Activated CD8-positive, alpha-beta memory T cell treated with anti-CD3 and anti-CD28 coated beads for 1 hour (primary cell): ENCODE measurements at regions not wholly inside any gene's neighbourhood (a gene's known extent, or its start where the extent isn't known, plus 50 kb on each side); places are given as distances from the start of the nearest gene placed in this dataset.

Experiments
- DNase-seq, 2 donors: peaks; one replicate each; pipeline ENCODE4 v3.0.0-alpha.2; 2020; ENCODE audit warnings: low read depth in 1 of 2; ENCODE audit errors: extremely low read depth in 1 of 2

DNA sequence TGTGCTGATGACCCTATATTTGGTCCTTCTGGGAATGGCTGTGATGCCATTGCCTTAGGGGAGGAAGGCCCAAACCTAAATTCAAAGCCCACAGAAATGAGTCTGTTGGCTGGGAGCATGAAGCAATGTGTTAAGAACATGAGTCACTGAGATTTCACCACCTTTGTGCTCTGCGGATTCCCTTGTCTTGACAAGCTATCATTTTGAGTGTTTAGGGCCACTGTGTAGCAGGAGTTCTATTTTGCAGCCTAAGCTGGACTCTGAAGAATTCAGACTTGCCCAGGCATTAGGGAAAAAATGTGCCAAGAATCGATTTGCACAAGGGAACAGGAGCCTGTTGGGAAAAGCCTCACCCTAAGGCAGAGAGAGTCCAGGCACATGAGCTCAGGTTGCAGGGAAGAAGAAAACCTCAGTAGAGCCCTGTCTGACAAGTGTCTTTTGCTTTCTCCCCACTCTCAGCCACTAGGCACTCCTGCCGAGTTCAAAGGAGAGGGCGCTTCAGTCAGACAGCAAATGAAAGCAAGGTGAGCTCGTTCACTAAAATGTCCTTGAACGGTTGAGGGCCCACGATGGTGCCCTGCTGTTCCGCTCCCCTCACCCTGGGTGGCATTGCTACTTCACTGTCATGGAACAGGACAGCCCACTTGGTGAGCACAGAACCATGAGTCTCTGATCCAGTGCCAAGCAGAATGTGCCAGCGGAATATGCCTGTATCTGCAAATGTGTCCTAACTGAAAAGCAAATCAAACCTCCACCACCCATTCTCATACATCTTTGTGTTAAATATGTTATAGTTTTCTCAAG, 93.6 kb downstream of the PRLHR start:
- no peak for DNase-seq

DNA sequence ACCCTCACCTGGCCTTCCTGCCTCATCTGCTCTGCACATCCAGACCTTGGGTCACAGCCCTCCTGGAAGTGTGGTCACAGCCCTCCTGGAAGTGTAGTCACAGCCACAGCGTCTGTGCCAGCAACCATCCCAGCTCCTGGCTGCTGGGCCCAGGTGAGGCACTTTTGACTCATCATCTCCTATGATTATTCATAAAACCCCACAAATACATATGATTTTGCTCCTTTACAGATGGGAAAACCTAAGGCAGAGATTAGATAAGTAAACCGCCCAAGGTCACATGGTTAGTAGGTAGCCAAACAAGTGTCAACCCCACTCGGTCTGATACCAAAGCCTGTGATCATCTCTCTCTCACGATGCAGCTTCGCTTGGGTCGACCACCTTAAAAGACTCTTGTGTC, 94.3 kb downstream of the PRLHR start:
- no peak for DNase-seq

DNA sequence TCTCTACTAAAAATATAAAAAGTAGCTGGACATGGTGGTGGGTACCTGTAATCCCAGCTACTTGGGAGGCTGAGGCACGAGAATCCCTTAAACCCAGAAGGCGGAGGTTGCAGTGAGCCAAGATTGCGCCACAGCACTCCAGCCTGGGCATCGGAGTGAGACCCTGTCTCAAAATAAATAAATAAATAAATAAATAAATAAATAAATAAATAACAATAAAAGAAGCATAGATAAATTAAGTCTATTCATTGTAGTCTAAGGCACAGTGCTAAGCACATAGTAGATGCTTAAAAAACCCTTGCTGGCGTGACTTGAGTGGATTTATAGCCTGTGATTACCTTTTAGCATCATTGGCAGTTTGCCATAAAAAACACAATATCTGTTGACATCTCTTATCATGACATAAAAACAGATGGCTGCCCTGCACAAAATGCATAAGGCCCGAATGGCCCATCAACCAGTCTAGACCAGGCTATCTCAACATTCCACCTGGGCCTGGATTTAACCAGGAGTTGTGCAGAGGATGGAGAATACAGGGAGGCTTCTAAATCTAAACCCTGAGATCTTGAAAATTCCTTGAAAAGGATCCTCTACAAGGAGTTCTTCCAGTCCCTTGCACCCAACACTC, 94.9 kb downstream of the PRLHR start:
- no peak for DNase-seq

DNA sequence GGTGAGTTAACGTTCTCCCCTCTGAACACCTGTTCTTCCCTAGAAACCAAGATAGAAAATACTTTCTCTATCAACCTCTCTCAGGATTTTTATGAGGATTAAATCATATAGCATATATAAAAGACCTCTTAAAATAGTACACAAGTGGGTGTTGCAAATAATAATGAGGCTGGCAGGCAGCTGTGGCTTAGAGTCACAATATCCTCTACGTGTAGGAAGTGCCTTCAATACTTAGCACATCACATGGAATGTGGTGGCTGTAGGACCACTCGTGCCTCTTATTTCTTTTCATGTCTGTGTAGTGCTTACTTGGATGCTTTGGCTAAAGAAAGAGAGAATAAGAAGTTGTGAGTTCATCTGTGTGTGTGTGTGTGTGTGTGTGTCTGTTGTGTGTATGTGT, 96.3 kb downstream of the PRLHR start:
- DNase-seq, result no peak

DNA sequence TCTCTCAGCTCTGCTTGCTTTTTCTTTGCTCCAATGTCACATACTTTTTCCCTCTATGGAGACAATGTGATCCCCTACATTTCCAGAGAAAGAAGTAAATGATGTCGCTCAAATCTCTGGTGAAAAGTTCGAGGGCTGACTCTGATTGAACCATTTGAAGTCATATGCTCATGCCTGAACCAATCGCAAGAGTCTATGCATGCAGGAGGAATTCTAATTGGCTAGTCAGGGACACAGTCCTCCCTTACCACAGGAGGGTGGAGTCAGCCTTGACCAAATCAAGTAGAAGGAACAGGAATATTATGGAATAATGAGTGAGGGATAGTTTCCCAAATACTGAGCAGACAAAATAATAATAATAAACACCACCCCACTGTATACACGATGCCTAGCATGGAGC, 96.8 kb downstream of the PRLHR start:
- DNase-seq, result no peak

DNA sequence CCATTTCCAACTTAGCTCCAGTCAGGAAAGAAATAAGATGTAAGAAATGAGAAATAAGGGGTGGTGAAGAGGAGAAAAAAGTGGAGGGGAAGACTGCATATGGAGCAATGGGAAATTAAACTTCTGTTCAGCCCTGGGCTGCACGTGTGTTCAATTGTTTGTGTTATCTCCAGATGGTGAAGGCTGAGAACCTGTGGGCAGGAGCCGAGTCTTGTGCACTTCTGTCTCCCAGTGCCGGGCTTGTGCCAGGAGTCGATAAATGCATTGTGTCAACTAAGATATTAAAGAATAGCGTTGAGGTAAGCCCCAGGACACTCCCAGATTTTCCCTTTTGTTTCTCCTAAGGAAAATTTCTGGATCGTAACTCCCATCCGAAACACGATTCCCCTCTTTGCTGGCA, 98.2 kb downstream of the PRLHR start:
- no peak for DNase-seq

DNA sequence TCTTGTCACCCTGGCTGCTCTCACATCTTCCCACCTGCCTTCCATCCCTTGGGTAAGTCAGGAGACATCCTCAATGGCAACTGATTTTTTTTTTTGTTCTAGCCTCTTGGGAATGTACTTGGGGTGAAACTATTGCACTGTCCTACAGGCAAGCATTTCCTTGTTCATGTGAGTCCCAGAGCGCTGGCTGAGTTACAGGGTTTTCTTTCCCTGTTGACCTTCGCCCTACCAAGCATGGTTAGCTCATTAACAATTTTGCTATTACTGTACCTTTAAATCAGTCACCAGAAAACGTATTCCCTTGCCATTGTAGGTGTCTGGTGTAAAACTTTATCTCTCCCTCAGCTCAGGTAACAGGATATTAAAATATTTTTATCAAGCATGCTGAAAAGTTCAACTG, 98.9 kb downstream of the PRLHR start:
- DNase-seq, result no peak

DNA sequence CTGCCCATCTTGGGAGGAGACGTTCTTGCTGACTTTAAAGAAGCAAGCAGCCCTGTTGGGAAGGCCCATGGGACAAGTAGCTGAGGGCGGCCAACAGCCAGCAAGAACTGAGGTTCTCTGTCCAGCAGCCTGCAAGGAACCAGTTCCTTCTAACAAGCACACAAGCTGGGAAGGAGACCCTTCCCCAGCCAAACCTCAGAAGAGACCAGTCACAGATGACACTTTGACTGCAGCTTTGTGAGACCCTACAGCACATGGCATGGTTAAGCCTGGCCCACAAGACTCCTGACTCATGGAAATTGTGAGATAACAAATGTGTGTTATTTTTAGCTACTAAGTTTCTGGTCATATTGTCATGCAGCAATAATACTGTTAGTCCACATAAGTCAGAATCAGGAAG, 99.9 kb downstream of the PRLHR start:
- no peak for DNase-seq

DNA sequence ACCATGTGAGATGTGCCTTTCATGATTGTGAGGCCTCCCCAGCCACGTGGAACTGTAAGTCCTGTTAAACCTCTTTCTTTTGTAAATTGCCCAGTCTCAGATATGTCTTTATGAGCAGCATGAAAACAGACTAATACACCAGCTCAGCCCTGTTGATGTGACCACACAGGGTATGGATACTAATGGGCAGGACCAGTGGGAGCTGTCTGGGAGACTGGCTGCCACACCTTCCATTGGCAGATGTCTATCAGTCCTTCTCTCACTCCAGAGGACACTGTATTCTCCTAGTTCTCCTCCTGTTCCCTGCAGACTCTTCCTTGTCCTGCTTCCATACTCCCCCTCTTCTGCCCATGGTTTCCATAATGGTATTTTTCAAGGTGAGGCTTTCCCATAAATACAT, 104.4 kb downstream of the PRLHR start:
- no peak for DNase-seq

DNA sequence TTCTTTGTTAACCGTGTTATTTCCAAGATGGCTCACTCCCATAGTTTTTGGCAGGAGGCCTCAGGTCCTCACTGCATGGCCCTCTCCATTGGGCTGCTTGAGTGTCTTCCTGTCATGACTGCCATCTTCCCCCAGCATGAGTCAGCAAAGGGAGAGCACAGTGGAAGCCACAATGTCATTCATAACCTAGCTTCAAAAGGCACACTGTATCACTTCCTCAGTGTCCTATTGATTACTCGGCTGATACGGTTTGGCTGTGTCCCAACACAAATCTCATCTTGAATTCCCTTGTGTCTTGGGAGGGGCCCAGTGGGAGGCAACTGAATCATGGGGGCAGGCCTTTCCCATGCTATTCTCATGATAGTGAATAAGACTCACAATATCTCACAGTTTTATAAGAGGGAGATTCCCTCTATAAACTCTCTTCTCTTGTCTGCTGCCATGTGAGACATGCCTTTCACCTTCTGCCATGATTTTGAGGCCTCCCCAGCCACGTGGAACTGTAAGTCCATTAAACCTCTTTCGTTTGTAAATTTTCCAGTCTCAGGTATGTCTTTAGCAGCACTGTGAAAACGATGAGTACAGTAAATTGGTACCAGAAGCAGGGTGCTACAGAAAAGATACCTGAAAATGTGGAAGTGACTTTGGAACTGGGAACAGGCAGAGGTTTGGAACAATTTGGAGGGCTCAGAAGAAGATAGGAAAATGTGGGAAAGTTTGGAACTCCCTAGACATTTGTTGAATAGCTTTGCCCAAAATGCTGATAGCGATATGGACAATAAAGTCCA, 106.5 kb downstream of the PRLHR start:
- DNase-seq, result no peak

DNA sequence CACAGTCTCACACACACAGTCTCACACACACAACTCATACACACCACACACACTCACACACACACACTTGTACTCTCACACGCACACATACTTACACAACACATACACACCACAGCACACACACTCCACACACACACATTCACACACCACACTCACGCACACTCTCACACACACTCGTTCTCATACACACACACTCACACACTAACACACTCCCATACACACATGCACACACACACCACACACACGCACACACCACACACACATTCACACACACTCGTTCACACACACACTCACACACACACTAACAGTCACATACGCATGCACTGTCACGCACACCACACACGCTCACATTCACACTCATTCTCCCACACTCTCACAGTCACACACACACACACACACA, 109.8 kb downstream of the PRLHR start:
- no peak for DNase-seq

DNA sequence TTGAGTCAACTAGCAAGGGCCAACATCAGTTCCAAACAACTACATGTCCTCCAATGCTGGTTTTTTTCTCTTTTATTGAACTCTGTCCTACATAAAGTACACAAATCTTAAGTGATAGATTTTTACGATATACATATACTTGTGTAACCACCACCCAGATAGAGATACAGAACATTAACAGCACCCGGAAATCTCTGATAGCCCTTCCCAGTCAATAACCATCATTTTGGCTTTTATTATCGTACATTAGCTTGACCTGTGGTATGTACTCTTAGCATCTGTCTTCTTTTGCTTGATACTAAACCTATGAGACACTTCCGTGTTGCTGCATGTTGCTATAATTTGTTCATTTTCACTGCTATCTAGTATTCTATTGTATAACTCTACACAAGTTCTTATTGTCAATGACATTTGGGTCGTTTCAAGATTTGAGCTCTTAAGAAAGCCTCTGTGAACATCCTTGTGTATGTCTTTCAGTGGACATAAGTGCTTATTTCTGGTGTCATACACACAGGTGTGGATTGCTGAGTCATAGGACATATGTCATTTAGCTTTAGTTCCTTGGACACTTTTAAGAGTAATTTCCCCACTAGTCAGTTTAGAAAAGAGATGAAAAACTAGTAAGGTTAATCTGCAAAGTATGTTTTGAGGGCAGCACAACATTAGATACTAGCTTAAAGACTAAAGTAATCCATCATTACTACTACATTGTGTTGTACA, 111.1 kb downstream of the PRLHR start:
- no peak for DNase-seq

DNA sequence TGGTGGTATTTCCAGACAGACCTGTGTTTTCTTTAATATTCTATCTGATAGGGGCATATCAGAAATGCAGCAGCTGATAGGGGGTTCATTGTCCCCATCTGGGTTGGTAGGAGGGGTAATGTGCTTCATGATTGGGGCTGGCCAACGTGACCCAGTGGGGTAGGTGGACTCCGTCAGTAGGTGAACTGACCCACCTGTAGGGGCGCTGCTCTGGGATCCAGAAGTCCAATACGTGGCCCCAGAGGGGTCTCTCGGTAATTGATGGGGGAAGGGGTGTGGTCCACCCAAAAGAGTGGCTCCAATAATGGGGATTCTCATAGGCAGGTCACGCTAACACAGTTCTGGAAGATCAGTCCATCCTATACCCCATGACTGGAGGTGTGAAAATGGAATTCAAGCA, 112.0 kb downstream of the PRLHR start:
- no peak for DNase-seq

DNA sequence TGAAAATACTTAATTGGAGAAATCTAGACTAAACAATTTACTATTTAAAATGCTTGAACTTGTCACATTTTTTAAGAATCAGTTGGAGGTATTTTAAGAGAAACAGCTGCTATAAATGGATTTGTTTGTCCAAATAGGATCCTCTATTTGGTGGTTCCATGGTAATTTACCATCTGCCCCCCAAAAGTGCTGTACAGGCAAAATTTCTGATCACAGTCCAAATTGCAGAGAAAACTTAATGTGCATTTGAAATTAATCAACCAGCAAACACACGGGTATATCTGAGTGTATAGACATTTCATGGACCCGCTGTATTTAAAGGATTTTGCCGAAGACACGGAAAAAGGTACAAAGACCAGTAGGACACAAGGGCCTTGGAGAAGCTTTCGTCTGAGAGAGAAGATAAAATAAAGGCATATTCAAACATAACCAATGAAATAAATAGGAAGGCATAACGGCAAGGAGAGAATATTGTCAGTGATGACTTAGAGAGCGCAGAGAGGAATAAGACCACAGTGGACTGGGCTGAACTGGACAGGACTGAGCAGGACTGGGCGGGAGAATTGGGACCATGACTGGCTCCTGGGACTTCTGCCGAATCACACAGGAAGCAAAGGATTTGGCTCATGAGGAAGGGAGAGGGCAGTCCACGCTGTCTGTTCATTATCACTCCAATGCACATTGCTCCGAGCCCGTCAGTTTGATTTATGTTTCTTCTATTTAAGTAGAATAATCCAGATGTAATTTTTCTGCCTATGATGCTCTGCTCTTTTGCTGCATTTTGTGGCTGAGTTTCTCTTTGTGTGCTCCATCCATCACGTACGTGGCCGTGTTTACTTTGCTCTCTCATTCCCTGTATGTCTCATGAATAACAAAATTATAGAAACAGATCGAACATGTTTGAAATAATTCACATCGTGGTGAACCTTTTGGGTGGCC, 112.8 kb downstream of the PRLHR start:
- no peak for DNase-seq

DNA sequence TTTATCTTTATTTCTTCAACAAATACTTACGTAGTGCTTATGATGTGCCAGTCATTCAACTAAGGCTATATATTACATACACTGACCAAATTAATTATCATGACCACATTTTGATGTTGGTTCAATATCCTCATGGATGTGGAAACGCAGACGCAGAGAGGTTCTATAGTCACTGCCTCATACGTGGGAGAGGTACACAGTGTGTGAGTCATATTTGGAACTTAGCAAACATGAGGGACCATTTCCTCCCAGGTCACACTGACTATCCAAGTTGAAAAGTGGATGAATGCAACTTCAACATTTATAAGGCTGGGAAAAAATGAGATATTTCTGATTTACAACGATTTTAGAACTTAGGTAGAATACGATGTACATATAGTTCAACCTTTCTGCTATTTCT, 113.6 kb downstream of the PRLHR start:
- no peak for DNase-seq

DNA sequence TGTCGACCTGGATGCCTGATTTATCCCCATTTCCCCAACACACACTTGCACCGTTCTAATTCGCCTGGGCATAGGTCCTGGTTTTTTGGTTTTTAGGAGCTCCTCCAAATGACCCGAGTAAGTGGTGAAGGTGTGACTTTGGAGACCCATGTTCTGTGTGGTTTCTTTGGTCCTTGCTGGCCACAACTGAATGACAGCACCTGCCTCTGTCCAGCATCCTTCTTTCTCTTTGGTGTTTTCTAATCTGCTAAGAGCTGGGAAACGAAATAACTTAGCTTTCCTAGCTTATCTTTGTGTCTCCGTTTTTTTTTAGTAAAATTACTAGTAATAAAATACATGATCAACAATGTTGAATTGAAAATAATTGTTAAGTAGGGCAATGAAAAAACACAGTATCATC, 120.2 kb downstream of the PRLHR start:
- DNase-seq, result no peak

DNA sequence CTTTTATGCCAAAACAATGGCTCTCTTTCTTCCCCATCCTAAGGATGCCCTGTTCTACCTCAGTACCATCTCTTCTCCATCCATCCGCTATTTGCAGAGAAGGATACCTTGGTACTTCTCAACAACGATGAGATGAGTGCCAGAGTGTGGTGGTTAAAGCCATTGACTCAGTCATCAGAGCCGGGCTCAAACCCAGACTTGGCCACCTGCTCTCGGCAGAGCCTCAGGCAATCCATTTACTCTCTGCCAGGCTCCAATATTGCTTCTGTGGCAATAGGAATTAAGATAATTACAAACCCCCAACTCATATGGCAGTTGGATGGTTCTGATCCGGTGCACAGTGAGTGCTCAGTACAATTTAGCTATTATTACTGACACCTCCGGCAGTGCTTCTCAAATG, 121.3 kb downstream of the PRLHR start:
- no peak for DNase-seq

DNA sequence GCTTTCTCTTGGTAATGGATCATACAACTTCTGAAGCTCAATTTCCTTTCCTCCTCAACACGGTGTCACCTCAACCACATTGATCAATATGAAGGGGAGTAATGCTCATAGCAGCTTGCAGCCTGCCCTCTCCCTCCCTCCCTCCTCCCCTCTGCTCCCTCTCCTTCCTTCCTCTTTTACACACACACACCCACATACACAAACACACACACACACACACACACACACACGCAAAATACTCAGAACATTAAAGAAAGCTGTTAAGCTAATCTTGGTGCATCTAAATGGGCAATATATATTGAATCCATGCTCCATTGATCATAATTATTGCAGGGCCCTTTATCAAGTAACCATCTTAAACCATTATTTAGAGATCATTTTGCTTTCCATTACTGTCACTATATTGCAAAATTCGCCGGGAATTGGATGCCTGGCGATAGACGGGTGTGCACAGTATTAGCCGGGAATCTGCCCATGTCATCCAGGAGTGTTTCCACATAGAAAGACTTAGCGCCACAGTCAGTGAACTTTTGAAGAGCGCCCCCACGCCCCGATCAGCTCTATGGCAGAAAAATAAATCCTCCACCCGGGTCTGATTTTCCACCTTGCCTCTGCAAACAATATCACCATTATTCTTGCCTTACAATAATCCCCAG, 122.0 kb downstream of the PRLHR start:
- DNase-seq, result no peak

DNA sequence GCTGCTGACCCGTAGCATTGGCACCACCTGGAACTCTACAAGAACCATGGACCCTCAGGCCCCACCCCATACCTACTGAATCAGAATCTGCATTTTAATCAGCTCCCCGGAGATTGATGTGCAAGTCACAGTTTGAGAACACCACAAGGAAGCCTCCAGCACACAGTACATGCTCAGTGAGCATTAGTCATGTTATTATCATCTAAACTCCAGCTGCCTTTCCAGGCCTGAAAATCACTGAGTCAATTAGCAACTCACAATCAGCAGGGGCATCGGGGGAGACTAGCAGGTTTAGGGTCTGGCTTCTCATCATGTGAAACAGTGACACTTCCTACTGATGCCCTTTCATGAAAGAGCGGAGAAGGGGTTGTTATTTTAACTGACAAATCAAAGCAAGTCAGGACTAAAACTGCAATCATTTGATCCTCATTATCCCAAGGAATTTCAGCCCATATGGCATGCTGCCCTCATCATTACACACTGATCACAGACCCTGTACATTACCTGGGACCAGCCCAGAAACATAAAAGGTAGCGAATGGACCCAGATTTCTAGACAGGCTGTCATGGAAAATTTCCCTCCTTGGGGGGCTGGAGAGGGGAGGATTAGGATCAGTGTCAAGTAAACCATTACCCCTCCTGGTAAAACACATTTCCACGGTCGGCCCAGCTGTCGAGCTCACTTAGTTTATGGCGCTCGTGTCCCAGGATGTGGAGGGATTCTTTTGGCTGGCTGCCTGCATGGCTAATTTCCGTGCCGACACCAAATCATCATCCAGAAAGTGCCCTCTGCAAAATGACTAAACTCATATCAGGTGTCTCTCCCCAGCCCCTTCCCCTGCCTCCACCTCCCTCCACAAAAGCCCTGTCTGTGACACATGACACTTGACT, 122.8 kb downstream of the PRLHR start:
- DNase-seq, result no peak
